ENCODE measurements at regions not wholly inside any gene's neighbourhood (a gene's known extent, or its start where the extent isn't known, plus 50 kb on each side); places are given as distances from the start of the nearest gene placed in this dataset.
"Not testable (repeated sequence)": the region's sequence is repeated elsewhere in the genome, so short reads cannot be mapped to it uniquely, and the experiment has no call there.

DNA sequence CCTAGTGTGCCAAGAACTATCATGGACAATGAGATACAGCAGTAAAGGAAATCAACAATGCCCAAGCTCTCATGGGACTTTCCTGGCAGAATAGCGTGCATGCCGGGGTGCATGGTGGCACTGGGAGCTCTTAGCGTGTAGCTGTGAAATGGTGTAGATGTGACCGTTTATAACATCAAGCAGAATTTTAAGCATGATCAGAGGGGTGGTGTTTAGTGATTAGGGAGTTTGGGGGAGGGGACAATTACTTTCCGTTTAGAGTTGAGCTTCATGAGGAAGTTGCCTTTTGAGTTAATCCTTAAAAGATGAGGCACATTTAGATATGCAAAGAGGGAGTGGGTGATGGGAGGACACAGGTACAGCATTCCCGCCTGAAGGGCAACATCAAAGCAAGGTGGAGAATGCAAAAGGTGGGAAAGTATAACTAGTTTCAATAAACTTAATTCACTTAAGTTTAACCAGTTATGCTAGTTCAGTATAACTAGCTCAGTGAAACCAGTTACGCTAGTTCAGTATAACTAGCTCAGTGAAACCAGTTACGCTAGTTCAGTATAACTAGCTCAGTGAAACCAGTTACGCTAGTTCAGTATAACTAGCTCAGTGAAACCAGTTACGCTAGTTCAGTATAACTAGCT lies 661.6 kb downstream of the QKI start:
- Mint-ChIP-seq H3K36me3 (ENCODE audit: low read depth) (no peaks in the 10 kb centered on the region), H3K27me3 (ENCODE audit: low read depth) (no peaks in the 10 kb centered on the region), H3K27ac (no peak overlapping the region), H3K4me1 (ENCODE audit: low read depth) (no peaks in the 10 kb centered on the region), H3K9me3 (peaks cover 18% of the 10 kb centered on the region), H3K4me3 (no peak overlapping the region)

GRCh38 chr6:164072240-164072666 lies 657.7 kb downstream of the QKI start:
- Mint-ChIP-seq H3K27ac (no peak overlapping the region), H3K9me3 (peaks cover 12% of the 10 kb centered on the region), H3K36me3 (ENCODE audit: low read depth) (no peaks in the 10 kb centered on the region), H3K4me1 (ENCODE audit: low read depth) (no peaks in the 10 kb centered on the region), H3K4me3 (no peak overlapping the region), H3K27me3 (ENCODE audit: low read depth) (no peaks in the 10 kb centered on the region)

- no peaks in the 10 kb centered on the region for H3K27me3 Mint-ChIP-seq (ENCODE audit: low read depth)
- H3K27ac Mint-ChIP-seq = no peak overlapping the region
- H3K9me3 Mint-ChIP-seq = peaks cover 7% of the 10 kb centered on the region
- H3K4me3 Mint-ChIP-seq = no peak overlapping the region
- no peaks in the 10 kb centered on the region for H3K36me3 Mint-ChIP-seq (ENCODE audit: low read depth)
- no peaks in the 10 kb centered on the region for H3K4me1 Mint-ChIP-seq (ENCODE audit: low read depth)
Measured at GRCh38 chr6:164069350-164069990, 655.0 kb downstream of the QKI start.

DNA sequence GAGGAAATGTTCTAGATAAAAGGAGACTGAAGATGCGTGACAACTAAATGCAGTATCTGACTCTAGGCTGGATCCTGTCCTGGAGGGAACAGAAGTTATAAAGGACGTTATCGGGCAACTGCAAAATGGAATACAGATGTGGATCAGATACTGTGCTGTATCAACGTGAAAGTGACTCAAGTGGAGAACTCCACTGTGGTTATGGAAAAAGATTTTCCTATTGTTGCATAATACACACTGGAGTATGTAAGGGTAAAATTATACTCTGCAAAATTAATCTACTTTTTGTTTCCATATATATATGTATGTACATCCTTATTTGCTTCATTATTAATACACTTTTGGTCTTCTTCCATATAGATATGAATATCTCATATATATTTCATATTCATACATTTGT lies 654.0 kb downstream of the QKI start:
- no peaks in the 10 kb centered on the region for H3K36me3 Mint-ChIP-seq (ENCODE audit: low read depth)
- H3K4me1 Mint-ChIP-seq (ENCODE audit: low read depth) = no peaks in the 10 kb centered on the region
- H3K4me3 Mint-ChIP-seq = no peak overlapping the region

DNA sequence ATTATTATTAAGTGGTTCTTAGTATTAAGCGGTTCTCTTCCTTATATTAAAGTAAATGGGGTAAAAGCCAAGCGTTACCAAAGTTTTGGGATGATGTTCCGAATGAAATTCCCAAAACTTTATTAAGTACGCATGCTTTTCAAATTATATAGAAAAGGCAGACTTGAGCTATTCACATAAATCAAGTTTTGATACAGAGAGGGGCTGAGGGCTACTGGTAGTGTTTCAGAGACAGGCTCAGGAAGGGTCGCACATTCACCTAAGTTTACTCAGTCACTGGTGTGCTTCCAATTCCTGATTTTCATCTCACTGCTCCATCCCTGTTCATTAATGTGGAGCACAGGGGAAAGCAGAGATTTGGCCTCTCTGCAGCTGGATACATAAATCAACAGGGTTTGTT lies 652.2 kb downstream of the QKI start:
- H3K9me3 Mint-ChIP-seq = no peaks in the 10 kb centered on the region

More for the DNA sequence above, 654.0 kb downstream of the QKI start:
- Mint-ChIP-seq H3K27me3 (ENCODE audit: low read depth) (no peaks in the 10 kb centered on the region), H3K9me3 (peaks cover 7% of the 10 kb centered on the region), H3K27ac (no peak overlapping the region)

GRCh38 chr6:164066335-164066734 lies 651.8 kb downstream of the QKI start:
- no peaks in the 10 kb centered on the region for H3K36me3 Mint-ChIP-seq (ENCODE audit: low read depth)

More for the DNA sequence above, 652.2 kb downstream of the QKI start:
- H3K4me1 Mint-ChIP-seq (ENCODE audit: low read depth) = no peaks in the 10 kb centered on the region
- no peak overlapping the region for H3K27ac Mint-ChIP-seq
- H3K4me3 Mint-ChIP-seq = no peak overlapping the region
- H3K36me3 Mint-ChIP-seq (ENCODE audit: low read depth) = no peaks in the 10 kb centered on the region
- H3K27me3 Mint-ChIP-seq (ENCODE audit: low read depth) = no peaks in the 10 kb centered on the region

GRCh38 chr6:164063346-164063745 lies 648.8 kb downstream of the QKI start:
- Mint-ChIP-seq H3K27me3 (ENCODE audit: low read depth) (no peaks in the 10 kb centered on the region), H3K27ac (no peak overlapping the region), H3K4me1 (ENCODE audit: low read depth) (no peaks in the 10 kb centered on the region), H3K4me3 (no peak overlapping the region), H3K36me3 (ENCODE audit: low read depth) (no peaks in the 10 kb centered on the region), H3K9me3 (no peaks in the 10 kb centered on the region)

More at GRCh38 chr6:164066335-164066734, 651.8 kb downstream of the QKI start:
- H3K9me3 Mint-ChIP-seq = no peaks in the 10 kb centered on the region
- no peak overlapping the region for H3K27ac Mint-ChIP-seq
- H3K27me3 Mint-ChIP-seq (ENCODE audit: low read depth) = no peaks in the 10 kb centered on the region
- H3K4me3 Mint-ChIP-seq = no peak overlapping the region
- no peaks in the 10 kb centered on the region for H3K4me1 Mint-ChIP-seq (ENCODE audit: low read depth)

DNA sequence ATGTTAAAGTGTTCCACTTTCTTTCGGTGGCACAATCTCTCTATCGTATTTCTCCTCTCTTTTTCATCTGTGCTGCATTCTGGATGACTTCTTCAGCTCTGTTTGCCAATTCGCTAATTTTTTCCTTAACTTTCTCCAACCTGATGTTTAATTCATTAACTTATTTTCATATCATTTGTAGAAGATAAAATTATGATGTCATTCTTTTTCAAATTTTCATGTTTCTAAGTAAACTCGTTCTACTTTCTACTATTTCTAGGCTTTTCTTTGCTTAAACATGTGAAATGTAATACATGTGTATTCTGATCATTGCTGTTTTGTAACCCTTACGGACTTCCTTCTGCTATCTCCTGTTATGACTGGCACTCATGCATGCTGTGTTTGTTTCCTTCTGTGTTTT lies 648.4 kb downstream of the QKI start:
- H3K36me3 Mint-ChIP-seq (ENCODE audit: low read depth) = no peaks in the 10 kb centered on the region
- no peak overlapping the region for H3K4me3 Mint-ChIP-seq
- no peaks in the 10 kb centered on the region for H3K9me3 Mint-ChIP-seq
- H3K27me3 Mint-ChIP-seq (ENCODE audit: low read depth) = no peaks in the 10 kb centered on the region
- H3K27ac Mint-ChIP-seq = no peak overlapping the region
- H3K4me1 Mint-ChIP-seq (ENCODE audit: low read depth) = no peaks in the 10 kb centered on the region

DNA sequence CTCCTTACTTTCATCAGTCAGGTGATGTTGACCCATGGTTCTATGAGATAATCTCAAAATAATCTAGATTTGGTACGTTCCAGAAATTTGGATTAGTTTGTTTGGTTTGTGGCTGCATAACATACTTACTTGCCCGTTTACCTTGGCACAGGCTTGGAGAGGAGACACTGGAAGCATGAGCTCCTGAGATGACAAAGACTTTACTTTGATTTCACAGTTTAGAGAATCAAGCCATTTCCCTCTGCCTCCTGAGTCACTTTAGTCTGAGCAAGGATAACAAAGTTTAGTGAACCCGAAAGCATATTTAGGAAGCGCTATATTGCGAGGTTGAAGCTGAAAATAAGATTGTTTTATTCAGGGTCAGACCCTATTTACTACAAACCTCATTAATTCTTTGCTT lies 643.4 kb downstream of the QKI start:
- Mint-ChIP-seq H3K4me1 (ENCODE audit: low read depth) (no peaks in the 10 kb centered on the region), H3K9me3 (no peaks in the 10 kb centered on the region), H3K4me3 (no peak overlapping the region), H3K27me3 (ENCODE audit: low read depth) (no peaks in the 10 kb centered on the region), H3K36me3 (ENCODE audit: low read depth) (no peaks in the 10 kb centered on the region), H3K27ac (no peak overlapping the region)

DNA sequence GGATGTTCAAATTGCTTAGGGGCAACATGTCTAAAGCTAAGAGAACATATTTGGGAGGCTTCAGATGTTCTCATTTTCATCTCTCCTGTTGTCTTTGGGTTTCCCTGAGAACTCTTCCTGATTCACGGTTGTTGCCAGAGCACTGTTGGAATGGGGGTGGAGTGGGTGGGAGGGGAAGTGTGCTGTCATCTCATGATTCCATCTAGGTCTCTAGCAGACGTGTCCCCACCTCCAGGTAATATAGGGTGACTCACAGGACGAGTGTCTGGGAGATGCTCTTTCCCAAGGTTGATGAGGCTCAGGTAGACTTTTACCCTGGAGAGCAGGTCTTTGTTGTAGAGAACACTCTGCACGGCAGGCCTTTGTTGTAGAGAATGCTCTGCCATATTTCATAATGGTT lies 636.9 kb downstream of the QKI start:
- Mint-ChIP-seq H3K4me1 (ENCODE audit: low read depth) (no peaks in the 10 kb centered on the region), H3K27me3 (ENCODE audit: low read depth) (no peaks in the 10 kb centered on the region), H3K9me3 (no peaks in the 10 kb centered on the region), H3K4me3 (no peak overlapping the region), H3K36me3 (ENCODE audit: low read depth) (no peaks in the 10 kb centered on the region), H3K27ac (no peak overlapping the region)

- no peaks in the 10 kb centered on the region for H3K36me3 Mint-ChIP-seq (ENCODE audit: low read depth)
- H3K9me3 Mint-ChIP-seq = no peaks in the 10 kb centered on the region
- no peaks in the 10 kb centered on the region for H3K4me1 Mint-ChIP-seq (ENCODE audit: low read depth)
- H3K4me3 Mint-ChIP-seq = no peak overlapping the region
- H3K27ac Mint-ChIP-seq = no peak overlapping the region
- no peaks in the 10 kb centered on the region for H3K27me3 Mint-ChIP-seq (ENCODE audit: low read depth)
Measured at GRCh38 chr6:164049517-164049988, 635.0 kb downstream of the QKI start.

DNA sequence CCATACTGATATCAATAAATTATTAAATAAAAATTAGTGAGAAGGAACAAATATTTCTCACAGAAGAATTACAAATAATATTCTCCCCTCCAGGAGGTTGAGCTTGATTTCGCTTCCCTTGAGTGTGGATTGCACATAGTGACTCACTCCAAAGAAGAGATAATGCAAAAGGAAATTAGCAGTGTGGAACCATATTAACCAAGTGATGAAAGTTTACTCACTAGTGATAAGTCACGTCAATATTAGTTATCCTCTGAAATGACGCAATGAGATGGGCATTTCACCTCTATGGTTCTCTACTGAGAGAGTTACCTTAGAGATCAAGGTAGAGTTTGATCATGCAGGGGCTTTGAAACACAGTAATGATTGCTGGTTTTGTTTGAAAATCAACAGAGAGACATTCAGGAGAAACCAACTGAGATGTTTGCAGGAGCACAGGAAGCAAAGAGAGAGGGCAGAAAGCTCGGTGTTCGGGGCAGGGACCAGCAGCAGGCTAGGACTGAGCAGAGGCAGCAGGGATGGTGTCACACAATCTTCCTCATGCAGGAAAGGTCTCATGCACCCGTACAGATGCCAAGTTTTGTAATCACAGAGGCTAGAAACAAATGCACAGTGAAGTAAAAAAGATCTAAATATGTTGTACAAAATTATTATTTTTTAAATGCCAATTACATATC lies 634.5 kb downstream of the QKI start:
- no peak overlapping the region for H3K27ac Mint-ChIP-seq
- no peaks in the 10 kb centered on the region for H3K27me3 Mint-ChIP-seq (ENCODE audit: low read depth)
- H3K4me1 Mint-ChIP-seq (ENCODE audit: low read depth) = no peaks in the 10 kb centered on the region
- no peaks in the 10 kb centered on the region for H3K9me3 Mint-ChIP-seq
- no peak overlapping the region for H3K4me3 Mint-ChIP-seq
- H3K36me3 Mint-ChIP-seq (ENCODE audit: low read depth) = no peaks in the 10 kb centered on the region

- H3K36me3 Mint-ChIP-seq (ENCODE audit: low read depth) = no peaks in the 10 kb centered on the region
- H3K9me3 Mint-ChIP-seq = peaks cover 3% of the 10 kb centered on the region
- no peaks in the 10 kb centered on the region for H3K27me3 Mint-ChIP-seq (ENCODE audit: low read depth)
- H3K4me3 Mint-ChIP-seq = no peak overlapping the region
- no peak overlapping the region for H3K27ac Mint-ChIP-seq
- H3K4me1 Mint-ChIP-seq (ENCODE audit: low read depth) = no peaks in the 10 kb centered on the region
Measured at GRCh38 chr6:164045082-164045481, 630.6 kb downstream of the QKI start.

- not testable (repeated sequence) for H3K9me3 Mint-ChIP-seq; H3K27ac Mint-ChIP-seq; H3K27me3 Mint-ChIP-seq (ENCODE audit: low read depth); H3K36me3 Mint-ChIP-seq (ENCODE audit: low read depth); H3K4me1 Mint-ChIP-seq (ENCODE audit: low read depth); H3K4me3 Mint-ChIP-seq
Measured at GRCh38 chr6:164043656-164044055, 629.1 kb downstream of the QKI start.

- no peaks in the 10 kb centered on the region for H3K27me3 Mint-ChIP-seq (ENCODE audit: low read depth)
- H3K9me3 Mint-ChIP-seq = peaks cover 3% of the 10 kb centered on the region
- H3K4me1 Mint-ChIP-seq (ENCODE audit: low read depth) = no peaks in the 10 kb centered on the region
- H3K36me3 Mint-ChIP-seq (ENCODE audit: low read depth) = no peaks in the 10 kb centered on the region
- no peak overlapping the region for H3K4me3 Mint-ChIP-seq
- H3K27ac Mint-ChIP-seq = no peak overlapping the region
Measured at GRCh38 chr6:164042212-164042611, 627.7 kb downstream of the QKI start.

Data from T-helper 1 cell treated with Interleukin-12 subunit alpha and Interleukin-12 subunit beta and Interleukin-4 antibody, amounts not matched to agents 30 μg/mL and 1 μg/mL, for 36 hours (primary cell).